AG09309 (cell line): ENCODE measurements at regions not wholly inside any gene's neighbourhood (a gene's known extent, or its start where the extent isn't known, plus 50 kb on each side); places are given as distances from the start of the nearest gene placed in this dataset.
"Not testable (repeated sequence)": the region's sequence is repeated elsewhere in the genome, so short reads cannot be mapped to it uniquely, and the experiment has no call there.

ENCODE experiments used
- DNase-seq: peaks from one replicate; pipeline ENCODE4 v3.0.0-alpha.2; 2010; ENCODE audit warnings: low read depth
- H3K4me3 ChIP-seq: 2 replicates; pipeline ENCODE4 v1.5.1; 2011; ENCODE audit warnings: mild to moderate bottlenecking, low read depth, low read length, moderate library complexity; ENCODE audit not compliant: control insufficient read depth
- CTCF ChIP-seq: IDR thresholded peaks from 2 replicates; pipeline ENCODE4 v1.5.1; 2011; ENCODE audit warnings: mild to moderate bottlenecking, low read depth, low read length, inconsistent platforms; ENCODE audit not compliant: insufficient read depth, control insufficient read depth; ENCODE audit errors: missing control alignments

- DNase-seq = no peak
- TF ChIP-seq CTCF = no peak
- H3K4me3 ChIP-seq = no peak overlapping the region
Observed at GRCh38 chr1:24250791-24251190, 63.7 kb upstream of the IFNLR1 start.

GRCh38 chr1:24250224-24250623 lies 63.1 kb upstream of the IFNLR1 start:
- no peak for DNase-seq
- H3K4me3 ChIP-seq = no peak overlapping the region
- TF ChIP-seq CTCF = no peak

- TF ChIP-seq CTCF = no peak
- H3K4me3 ChIP-seq = no peak overlapping the region
- no peak for DNase-seq
Observed at GRCh38 chr1:24248859-24249258, 61.8 kb upstream of the IFNLR1 start.

- H3K4me3 ChIP-seq, DNase-seq: not testable (repeated sequence)
Observed at GRCh38 chr1:24247337-24247736, 60.2 kb upstream of the IFNLR1 start.

- H3K4me3 ChIP-seq = no peak overlapping the region
- DNase-seq = no peak
- no peak for TF ChIP-seq CTCF
Observed at GRCh38 chr1:24244519-24245268, 57.6 kb upstream of the IFNLR1 start.

- DNase-seq = no peak
Observed at GRCh38 chr1:24237750-24238395, 50.8 kb upstream of the IFNLR1 start.

More at GRCh38 chr1:24237750-24238395, 50.8 kb upstream of the IFNLR1 start:
- no peak for TF ChIP-seq CTCF
- H3K4me3 ChIP-seq = no peak overlapping the region
